GM18868 (cell line): ENCODE measurements at regions not wholly inside any gene's neighbourhood (a gene's known extent, or its start where the extent isn't known, plus 50 kb on each side); places are given as distances from the start of the nearest gene placed in this dataset.

Experiments
- ATAC-seq: cut with Tn5 transposase; IDR thresholded peaks from one replicate; pipeline ENCODE4 v1.9.1; 2021; ENCODE audit warnings: mild to moderate bottlenecking, moderate library complexity; ENCODE audit not compliant: unreplicated experiment

- ATAC-seq: no peak
These were observed 58.0 kb upstream of the ITPRID1 start for GRCh38 chr7:31455844-31456243.

GRCh38 chr7:31456646-31457368, 57.1 kb upstream of the ITPRID1 start:
- ATAC-seq: no peak

GRCh38 chr7:31457551-31457950, 56.3 kb upstream of the ITPRID1 start:
- no peak for ATAC-seq

- ATAC-seq: no peak
These were observed 55.7 kb upstream of the ITPRID1 start for GRCh38 chr7:31458203-31458602.

GRCh38 chr7:31462636-31463035, 51.3 kb upstream of the ITPRID1 start:
- ATAC-seq: no peak
